Stimulated activated CD8-positive, alpha-beta memory T cell treated with anti-CD3 and anti-CD28 coated beads, Interleukin-4, amount 100 ng/mL, for 4 hours (primary cell): ENCODE measurements at regions not wholly inside any gene's neighbourhood (a gene's known extent, or its start where the extent isn't known, plus 50 kb on each side); places are given as distances from the start of the nearest gene placed in this dataset.

Experiments used
- DNase-seq, 2 donors: peaks; one replicate each; pipeline ENCODE4 v3.0.0-alpha.2; 2020; ENCODE audit warnings: low read depth in 2 of 2, low spot score in 1 of 2

DNA sequence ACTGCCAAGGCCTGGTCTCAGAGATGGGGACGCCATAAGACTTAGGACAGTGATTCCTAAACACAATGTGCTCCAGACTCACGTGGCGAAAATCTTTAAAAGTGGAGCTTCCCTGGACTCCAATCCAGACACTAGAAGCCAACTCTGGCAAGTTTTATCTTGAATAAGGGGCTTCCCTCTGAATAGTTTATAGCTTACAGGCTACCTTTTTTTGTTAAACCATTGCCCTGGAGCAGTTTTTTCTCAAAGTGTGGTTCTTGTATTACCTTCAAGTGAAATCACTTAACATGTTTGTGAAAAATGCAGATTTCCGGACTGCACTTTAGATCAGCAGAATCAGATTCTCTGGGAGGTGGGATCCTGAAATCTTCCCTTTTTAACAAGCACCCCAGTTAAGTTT, 171.7 kb upstream of the PHF14 start:
- no peak for DNase-seq

- DNase-seq: no peak
Observed at GRCh38 chr7:10802526-10802925, 171.1 kb upstream of the PHF14 start.

GRCh38 chr7:10803720-10804119, 170.0 kb upstream of the PHF14 start:
- no peak for DNase-seq

GRCh38 chr7:10804770-10805169, 168.9 kb upstream of the PHF14 start:
- DNase-seq: no peak

- DNase-seq: no peak
Observed at GRCh38 chr7:10815546-10815945, 158.1 kb upstream of the PHF14 start.

GRCh38 chr7:10821156-10821555, 152.5 kb upstream of the PHF14 start:
- no peak for DNase-seq

GRCh38 chr7:10824154-10824553, 149.5 kb upstream of the PHF14 start:
- DNase-seq: no peak

DNA sequence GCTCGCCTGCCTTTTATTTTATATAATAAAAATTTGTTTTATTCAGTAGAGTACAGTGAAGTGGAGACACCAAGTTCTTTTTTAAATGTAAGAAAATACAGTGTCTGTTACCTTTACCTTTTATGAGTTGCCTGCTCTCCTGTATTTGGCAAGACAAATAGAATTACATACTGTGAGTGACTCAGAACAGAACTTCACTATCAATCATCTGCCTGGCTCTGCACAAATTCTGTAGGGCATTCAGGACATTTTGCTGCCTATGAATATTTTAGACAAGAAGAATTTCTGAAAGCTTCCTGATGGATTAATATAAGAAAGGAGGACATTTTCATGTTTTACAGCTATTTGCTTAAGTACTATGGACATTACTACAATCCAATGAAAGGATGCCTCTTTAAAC, 135.4 kb upstream of the PHF14 start:
- DNase-seq: no peak

- no peak for DNase-seq
Observed at GRCh38 chr7:10845225-10845624, 128.4 kb upstream of the PHF14 start.

DNA sequence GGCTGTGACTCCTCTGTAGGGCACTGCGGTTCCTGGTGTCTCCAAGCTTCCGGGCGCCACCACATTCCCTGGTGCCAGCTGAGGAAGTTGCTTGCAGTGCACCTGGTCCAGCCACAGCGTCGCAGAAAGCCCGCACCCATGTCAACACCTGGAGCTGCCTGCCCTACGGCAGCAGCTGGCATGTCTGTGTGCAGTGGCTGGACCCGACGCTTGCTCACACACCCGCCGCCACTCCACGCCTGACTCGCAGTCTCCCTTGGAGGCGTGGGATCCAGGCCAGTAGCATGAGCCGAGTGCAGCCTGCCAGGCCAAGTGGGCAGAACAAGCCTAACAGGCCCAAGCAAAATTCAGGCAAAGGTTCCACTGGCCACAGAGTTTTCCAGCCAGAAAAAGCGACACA, 118.1 kb upstream of the PHF14 start:
- no peak for DNase-seq

DNA sequence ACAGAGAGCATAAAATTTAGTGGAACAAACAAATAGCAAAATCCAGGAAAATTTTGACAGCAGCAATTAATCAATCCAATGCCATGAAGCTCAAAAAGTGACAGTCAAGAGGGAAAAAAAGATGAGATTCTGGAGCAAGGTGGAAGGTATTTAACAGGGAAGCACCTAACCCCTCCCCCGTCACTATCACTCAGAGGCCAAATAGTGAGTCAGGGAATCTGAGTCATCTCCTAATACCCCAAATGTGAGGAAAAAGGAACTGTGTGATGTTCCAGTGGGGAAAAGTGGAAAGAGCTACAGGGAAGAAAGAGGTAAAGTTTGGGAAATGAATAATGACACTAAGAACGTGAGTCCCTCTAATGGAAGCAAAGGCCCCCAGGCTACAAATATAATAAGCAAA, 113.2 kb upstream of the PHF14 start:
- no peak for DNase-seq

- no peak for DNase-seq
Observed at GRCh38 chr7:10863476-10863875, 110.2 kb upstream of the PHF14 start.

GRCh38 chr7:10874666-10875065, 99.0 kb upstream of the PHF14 start:
- DNase-seq: no peak

DNA sequence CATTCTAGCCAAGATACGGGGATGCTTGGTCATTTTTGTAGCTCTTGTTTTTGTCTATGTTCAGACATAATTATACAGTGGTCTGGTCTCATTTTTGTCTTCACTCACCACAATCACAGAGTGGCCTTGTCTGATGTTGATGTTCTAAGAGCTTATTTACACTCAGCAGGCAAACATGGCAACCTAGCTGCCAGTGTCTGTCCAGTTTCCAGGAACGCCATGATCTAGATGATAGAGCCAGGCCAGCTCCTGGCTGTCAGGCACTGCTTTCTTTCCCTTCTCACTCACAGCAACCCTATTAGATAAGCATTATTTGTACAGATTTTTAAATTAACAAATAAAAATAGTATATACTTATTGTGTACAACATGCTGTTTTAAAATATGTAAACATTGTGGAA, 98.6 kb upstream of the PHF14 start:
- DNase-seq: no peak

DNA sequence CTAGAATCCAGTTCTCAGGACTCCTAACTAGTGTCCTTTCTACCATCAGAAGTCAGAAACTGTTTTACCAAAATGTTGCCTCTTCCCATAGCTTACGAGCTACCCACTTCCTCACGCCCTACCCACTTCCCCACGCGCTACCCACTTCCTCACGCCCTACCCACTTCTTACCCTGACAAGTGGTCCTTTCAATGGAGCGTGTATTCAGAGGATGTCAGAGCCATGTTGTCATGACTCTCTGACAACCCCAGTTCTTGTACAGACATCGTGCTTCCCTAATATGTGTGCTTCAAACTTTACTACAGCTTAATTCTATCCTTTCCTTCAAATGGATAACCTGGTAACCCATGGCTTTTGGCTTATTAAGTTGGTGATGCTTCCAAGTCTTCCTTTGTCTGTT, 84.8 kb upstream of the PHF14 start:
- DNase-seq: no peak

- DNase-seq: peak in 1 of 2 donors; percentile 4
Observed at GRCh38 chr7:10889266-10889898, 84.3 kb upstream of the PHF14 start.

DNA sequence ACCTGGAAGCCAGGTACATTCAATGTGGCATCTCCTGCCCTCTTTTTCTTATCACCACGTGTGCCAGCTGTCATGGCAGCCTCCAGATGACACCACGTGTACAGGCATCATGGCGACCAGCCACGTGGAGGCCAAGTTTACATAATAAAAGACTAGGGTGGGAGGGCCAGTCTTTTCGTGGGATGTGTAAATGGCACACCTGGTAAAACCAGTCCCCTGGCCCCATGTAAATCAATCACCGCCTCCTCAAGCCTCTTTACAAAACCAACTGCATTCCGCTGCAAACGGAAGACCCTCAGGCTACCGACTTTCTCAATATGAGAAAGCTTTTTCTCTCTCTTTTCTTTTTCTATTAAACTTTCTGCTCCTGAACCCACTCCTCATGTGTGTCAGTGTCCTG, 65.1 kb upstream of the PHF14 start:
- no peak for DNase-seq

DNA sequence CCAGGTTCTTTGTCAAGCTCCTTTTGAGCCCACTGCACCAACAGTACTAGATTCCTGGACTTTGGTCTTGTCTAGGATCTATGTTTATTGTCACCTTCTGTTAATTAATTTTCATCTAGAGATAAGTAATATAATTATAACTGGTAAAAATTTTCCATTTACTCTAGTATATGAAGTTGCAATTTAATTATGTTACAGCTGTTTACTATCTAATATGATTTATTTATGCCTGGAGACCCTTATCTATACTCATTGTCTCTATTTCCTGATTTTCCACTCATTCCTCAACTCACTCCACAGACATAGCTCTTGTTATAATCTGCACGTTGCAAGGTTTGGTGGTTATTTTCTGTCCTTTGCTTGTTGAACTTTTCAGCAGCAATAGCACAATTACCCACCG, 63.2 kb upstream of the PHF14 start:
- DNase-seq: no peak

DNA sequence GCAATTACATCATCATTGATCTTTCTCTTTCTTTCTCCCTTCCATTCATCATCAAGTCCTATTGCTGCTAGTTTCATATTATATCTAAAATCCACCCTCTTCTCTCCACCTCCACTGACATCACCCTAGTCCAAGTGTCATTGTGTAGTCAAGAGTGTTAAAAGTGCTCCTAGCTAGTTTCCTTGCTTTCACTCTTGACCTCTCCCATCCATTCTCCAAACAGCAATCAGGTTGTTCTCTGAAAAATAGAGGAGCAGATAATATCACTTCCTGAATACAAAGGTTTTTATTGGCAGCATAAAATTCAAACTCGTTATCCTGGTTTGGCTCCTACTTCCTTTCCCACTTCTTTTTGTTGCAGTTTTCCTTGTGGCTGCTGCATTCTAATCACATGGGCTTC, 61.6 kb upstream of the PHF14 start:
- DNase-seq: no peak

- no peak for DNase-seq
Observed at GRCh38 chr7:10913457-10913856, 60.2 kb upstream of the PHF14 start.

DNA sequence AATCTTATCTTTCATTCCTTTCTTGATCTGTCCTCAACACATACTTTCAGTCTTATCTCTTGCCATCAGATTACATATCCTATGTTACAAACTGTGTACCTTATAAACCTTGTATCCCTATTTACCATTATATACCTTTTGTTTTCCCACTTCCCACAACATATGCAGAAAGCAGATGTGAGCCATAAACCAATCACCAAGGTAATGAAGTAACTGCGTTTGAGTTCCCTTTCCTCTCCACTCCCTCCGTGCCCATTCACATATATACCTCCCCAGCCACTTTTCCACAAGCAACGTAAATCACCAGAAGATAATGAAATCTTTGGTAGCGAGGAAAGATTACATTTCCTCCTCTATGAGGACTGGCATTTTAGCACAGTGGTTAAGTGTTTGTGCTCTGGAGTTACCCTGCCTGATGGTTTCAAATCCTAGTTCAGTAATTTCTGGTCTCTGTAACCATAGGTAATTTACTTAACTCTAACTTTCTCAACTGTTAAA, 55.5 kb upstream of the PHF14 start:
- no peak for DNase-seq

DNA sequence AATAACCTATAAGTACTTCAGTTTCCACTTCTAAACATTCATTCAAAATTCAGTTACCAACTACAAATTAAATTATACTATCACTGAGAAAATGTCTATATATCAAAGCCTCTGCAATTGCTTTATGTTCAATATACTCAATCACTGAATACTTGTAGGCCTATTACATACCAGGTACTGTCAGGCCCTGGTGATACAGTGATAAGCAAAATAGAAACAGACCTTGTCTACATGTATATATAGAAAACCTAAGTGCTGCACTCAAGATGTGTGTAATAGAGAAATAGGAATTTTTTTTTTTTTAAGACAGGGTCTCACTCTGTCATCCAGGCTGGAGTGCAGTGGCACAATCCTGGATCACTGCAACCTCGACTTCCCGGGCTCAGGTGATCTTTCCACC, 53.7 kb upstream of the PHF14 start:
- DNase-seq: no peak
